PC-3 (cell line): ENCODE measurements at regions not wholly inside any gene's neighbourhood (a gene's known extent, or its start where the extent isn't known, plus 50 kb on each side); places are given as distances from the start of the nearest gene placed in this dataset.

Experiments
- ATAC-seq: fragments of 200-7000 bp; cut with Tn5 transposase; 2 replicates; pipeline ENCODE4 v1.9.1; 2020; ENCODE audit warnings: mild to moderate bottlenecking, moderate library complexity
- BruUV-seq: library from RNA; stranded (reverse); fragments of 400-500 nt; replicated peaks from 2 replicates; lab custom pipeline; 2021; lab: Mats Ljungman, UMichigan
- CTCF ChIA-PET: fragments of 300-600 bp; sonication (Branson Sonifier 250); formaldehyde crosslinking; loops from one replicate; lab custom pipeline; 2022; ENCODE audit warnings: antibody characterized with exemption; lab: Charles Lee
- POLR2A ChIA-PET: fragments of 300-600 bp; sonication (Branson Sonifier 250); formaldehyde crosslinking; loops from one replicate; lab custom pipeline; 2022; ENCODE audit warnings: antibody characterized with exemption; ENCODE audit not compliant: unreplicated experiment; lab: Charles Lee
- DNase-seq: peaks from one replicate; pipeline ENCODE4 v3.0.0-alpha.2; 2015
- H2AFZ ChIP-seq: fragments of 300-600 bp; sonication (generic); 2 replicates; pipeline ENCODE4 v1.6.0; 2016; ENCODE audit warnings: antibody characterized with exemption, low read length
- H3F3A ChIP-seq: fragments of 300-600 bp; sonication (generic); one replicate; pipeline ENCODE4 v1.6.0; 2017; ENCODE audit warnings: antibody characterized with exemption, low read length, control low read depth, mild to moderate bottlenecking; ENCODE audit not compliant: unreplicated experiment
- H3K27ac ChIP-seq: fragments of 300-600 bp; sonication (generic); 2 replicates; pipeline ENCODE4 v1.5.1; 2016; ENCODE audit warnings: mild to moderate bottlenecking, low read length
- H3K27me3 ChIP-seq: fragments of 300-600 bp; sonication (generic); 2 replicates; pipeline ENCODE4 v1.6.1; 2016; ENCODE audit warnings: low read length, mixed read lengths
- H3K36me3 ChIP-seq: fragments of 300-600 bp; sonication (generic); 2 replicates; pipeline ENCODE4 v1.6.1; 2016; ENCODE audit warnings: low read depth, mixed run types, low read length, mixed read lengths
- H3K4me1 ChIP-seq: fragments of 300-600 bp; sonication (generic); 2 replicates; pipeline ENCODE4 v1.5.1; 2016; ENCODE audit warnings: low read length; ENCODE audit not compliant: insufficient read depth
- H3K4me2 ChIP-seq: fragments of 300-600 bp; sonication (generic); 2 replicates; pipeline ENCODE4 v1.6.0; 2016; ENCODE audit warnings: low read length
- H3K4me3 ChIP-seq: fragments of 300-600 bp; sonication (generic); 2 replicates; pipeline ENCODE4 v1.5.1; 2016; ENCODE audit warnings: mild to moderate bottlenecking, low read length, mixed read lengths
- H3K79me2 ChIP-seq: fragments of 300-600 bp; sonication (generic); 2 replicates; pipeline ENCODE4 v1.6.1; 2017; ENCODE audit warnings: low read length, mixed read lengths
- H3K9ac ChIP-seq: fragments of 300-600 bp; sonication (generic); 2 replicates; pipeline ENCODE4 v1.6.0; 2016; ENCODE audit warnings: mild to moderate bottlenecking, low read length
- H3K9me2 ChIP-seq: fragments of 300-600 bp; sonication (generic); replicated peaks from 2 replicates; pipeline ENCODE4 v1.6.1; 2016; ENCODE audit warnings: mixed run types, low read length, mixed read lengths
- H3K9me3 ChIP-seq: fragments of 300-600 bp; sonication (generic); 2 replicates; pipeline ENCODE4 v1.6.1; 2016; ENCODE audit warnings: low read length, mixed read lengths
- H4K20me1 ChIP-seq: fragments of 300-600 bp; sonication (generic); 2 replicates; pipeline ENCODE4 v1.6.1; 2016; ENCODE audit warnings: low read length, mixed read lengths
- EZH2 ChIP-seq: fragments of 300-600 bp; sonication (generic); IDR thresholded peaks from one replicate; pipeline ENCODE4 v1.6.1; 2017; ENCODE audit warnings: antibody characterized with exemption, mild to moderate bottlenecking, low read length; ENCODE audit not compliant: unreplicated experiment
- EZH2phosphoT487 ChIP-seq: fragments of 300-600 bp; sonication (generic); IDR thresholded peaks from 2 replicates; pipeline ENCODE4 v1.6.1; 2018; ENCODE audit warnings: mild to moderate bottlenecking, antibody characterized with exemption, low read length, borderline replicate concordance
- intact Hi-C: fragments of 100-400 bp; cut with micrococcal nuclease; formaldehyde crosslinking; loops from 2 replicates; pipeline ENCODE4 v1.9.0; 2023
- TF ChIP-seq, protein P1 (sequence below): fragments of 300-600 bp; sonication (generic); conservative IDR thresholded peaks from 2 replicates; pipeline ENCODE4 v1.5.1; 2017; ENCODE audit warnings: antibody characterized with exemption, low read depth, mild to moderate bottlenecking, low read length

DNA sequence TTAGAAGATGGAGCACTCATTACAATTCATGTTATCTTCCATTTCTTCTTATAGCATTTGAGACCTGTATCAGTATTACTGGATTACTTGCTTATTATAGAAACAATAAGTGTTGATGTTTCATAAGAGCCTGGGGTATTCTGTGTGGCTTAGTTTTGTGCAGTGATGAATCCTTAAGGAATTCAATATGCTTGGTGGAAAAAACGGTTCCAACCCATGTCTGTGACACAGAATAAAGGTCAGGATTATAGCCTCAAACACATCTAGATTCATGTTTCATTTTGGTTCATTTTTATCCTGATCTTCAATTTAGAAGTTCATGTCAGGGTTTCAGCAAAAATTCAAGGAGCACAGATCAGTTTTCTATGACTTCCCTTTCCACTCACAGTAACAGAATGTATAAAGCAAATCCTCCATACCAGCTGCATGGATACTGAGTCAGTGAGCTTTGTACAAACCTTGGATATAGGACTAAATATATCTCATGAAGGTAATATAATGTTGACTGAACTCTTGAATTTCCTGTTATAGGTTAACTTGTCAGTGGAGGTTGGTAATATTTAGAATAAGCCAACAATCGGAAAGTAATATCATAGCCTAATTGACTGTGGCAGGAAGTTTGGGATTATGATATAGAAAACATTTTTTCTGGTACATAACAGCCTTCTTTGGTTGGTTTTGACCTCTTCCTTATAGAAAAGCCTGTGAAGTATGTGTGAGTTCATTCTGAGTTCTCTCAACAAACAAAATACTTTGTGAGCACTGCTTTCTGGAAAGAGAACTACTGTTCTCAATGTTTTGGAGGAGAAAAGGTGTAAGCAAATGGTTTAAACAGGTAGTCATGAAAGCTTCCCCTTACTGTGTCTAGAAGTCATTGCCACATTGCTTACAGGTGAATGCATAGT, 218.2 kb upstream of the TPM1 start:
- Histone ChIP-seq H3K4me2 (peak overlapping the region; percentile 12; the same call in 1 of the 2 replicates), H3K27me3 (no peaks in the 10 kb centered on the region), H2AFZ (no peak overlapping the region), H3K9ac (no peak overlapping the region), H4K20me1 (no peaks in the 10 kb centered on the region), H3F3A (no peaks in the 10 kb centered on the region), H3K36me3 (no peaks in the 10 kb centered on the region), H3K9me2 (no peaks in the 10 kb centered on the region), H3K4me3 (no peak overlapping the region), H3K4me1 (peaks cover 17% of the 10 kb centered on the region; the same call in 1 of the 2 replicates), H3K9me3 (no peaks in the 10 kb centered on the region), H3K79me2 (no peaks in the 10 kb centered on the region), H3K27ac (no peak overlapping the region)
- CTCF ChIA-PET: no interaction called here
- no TSS peak for BruUV-seq
- DNase-seq (peak; percentile 51), ATAC-seq (peak; percentile 31; the same call in 1 of the 2 replicates)
- intact Hi-C loops: no loop called here
- no peak for TF ChIP-seq EZH2phosphoT487
- TF ChIP-seq EZH2: no peak
- TF ChIP-seq, protein P1, sequence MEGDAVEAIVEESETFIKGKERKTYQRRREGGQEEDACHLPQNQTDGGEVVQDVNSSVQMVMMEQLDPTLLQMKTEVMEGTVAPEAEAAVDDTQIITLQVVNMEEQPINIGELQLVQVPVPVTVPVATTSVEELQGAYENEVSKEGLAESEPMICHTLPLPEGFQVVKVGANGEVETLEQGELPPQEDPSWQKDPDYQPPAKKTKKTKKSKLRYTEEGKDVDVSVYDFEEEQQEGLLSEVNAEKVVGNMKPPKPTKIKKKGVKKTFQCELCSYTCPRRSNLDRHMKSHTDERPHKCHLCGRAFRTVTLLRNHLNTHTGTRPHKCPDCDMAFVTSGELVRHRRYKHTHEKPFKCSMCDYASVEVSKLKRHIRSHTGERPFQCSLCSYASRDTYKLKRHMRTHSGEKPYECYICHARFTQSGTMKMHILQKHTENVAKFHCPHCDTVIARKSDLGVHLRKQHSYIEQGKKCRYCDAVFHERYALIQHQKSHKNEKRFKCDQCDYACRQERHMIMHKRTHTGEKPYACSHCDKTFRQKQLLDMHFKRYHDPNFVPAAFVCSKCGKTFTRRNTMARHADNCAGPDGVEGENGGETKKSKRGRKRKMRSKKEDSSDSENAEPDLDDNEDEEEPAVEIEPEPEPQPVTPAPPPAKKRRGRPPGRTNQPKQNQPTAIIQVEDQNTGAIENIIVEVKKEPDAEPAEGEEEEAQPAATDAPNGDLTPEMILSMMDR: no peak
- POLR2A ChIA-PET: no interaction called here

DNA sequence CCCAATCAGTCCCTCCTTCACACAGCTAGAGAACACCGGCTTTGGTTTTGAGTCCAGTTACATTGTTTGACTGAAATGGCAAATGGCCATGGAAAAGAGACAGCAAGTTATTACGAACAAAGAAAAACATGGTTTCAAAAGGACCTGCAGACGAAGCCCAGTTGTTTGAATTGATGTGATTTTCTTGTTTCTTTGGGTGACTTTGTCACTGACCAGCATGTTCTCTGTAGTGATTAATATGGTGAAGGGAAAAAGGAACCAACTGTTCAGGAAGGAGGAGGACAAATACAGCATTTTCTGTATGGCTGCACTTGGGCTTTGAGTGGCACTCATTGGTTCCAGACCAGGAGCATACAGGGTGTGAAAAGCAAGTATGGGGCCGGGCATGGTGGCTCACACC, 217.4 kb upstream of the TPM1 start:
- intact Hi-C loops: no loop called here
- Histone ChIP-seq H3K4me1 (peaks cover 17% of the 10 kb centered on the region; the same call in 1 of the 2 replicates), H3K4me2 (no peak overlapping the region)

More for the DNA sequence above, 217.4 kb upstream of the TPM1 start:
- Histone ChIP-seq H3F3A (no peaks in the 10 kb centered on the region), H3K4me3 (no peak overlapping the region), H3K9me3 (no peaks in the 10 kb centered on the region), H4K20me1 (no peaks in the 10 kb centered on the region), H3K9ac (no peak overlapping the region), H3K27ac (no peak overlapping the region), H3K36me3 (no peaks in the 10 kb centered on the region), H3K9me2 (no peaks in the 10 kb centered on the region), H2AFZ (no peak overlapping the region), H3K79me2 (no peaks in the 10 kb centered on the region), H3K27me3 (no peaks in the 10 kb centered on the region)
- DNase-seq: no peak
- no TSS peak for BruUV-seq
- POLR2A ChIA-PET: no interaction called here
- ATAC-seq: no peak
- CTCF ChIA-PET: no interaction called here
- TF ChIP-seq, protein P1: no peak
- TF ChIP-seq EZH2 (no peak), EZH2phosphoT487 (no peak)
